OCI-LY3 (cell line): ENCODE measurements at regions not wholly inside any gene's neighbourhood (a gene's known extent, or its start where the extent isn't known, plus 50 kb on each side); places are given as distances from the start of the nearest gene placed in this dataset.

Experiments
- H2AFZ ChIP-seq: fragments of 200-600, 300-600 bp; shearing (Covaris generic); 2 replicates; pipeline ENCODE4 v1.6.0; 2014; ENCODE audit warnings: antibody characterized with exemption, low read depth, low read length
- H3K27ac ChIP-seq: fragments of 200-600, 300-600 bp; sonication (generic); 2 replicates; pipeline ENCODE4 v1.5.1; 2014; ENCODE audit warnings: mild to moderate bottlenecking, low read length, moderate library complexity, mixed read lengths
- H3K27me3 ChIP-seq: fragments of 200-600, 300-600 bp; sonication (generic); 2 replicates; pipeline ENCODE4 v1.6.1; 2014; ENCODE audit warnings: low read depth, low read length, mixed read lengths
- H3K36me3 ChIP-seq: fragments of 200-600, 300-600 bp; sonication (generic); replicated peaks from 2 replicates; pipeline ENCODE3; 2014; ENCODE audit warnings: low read depth, low read length, mixed read lengths
- H3K4me1 ChIP-seq: fragments of 300-600, 200-600 bp; sonication (generic); 2 replicates; pipeline ENCODE4 v1.6.1; 2014; ENCODE audit warnings: low read length, mixed read lengths
- H3K4me2 ChIP-seq: fragments of 200-600, 300-600 bp; sonication (generic); 2 replicates; pipeline ENCODE4 v1.6.1; 2014; ENCODE audit warnings: low read length, mixed read lengths
- H3K4me3 ChIP-seq: fragments of 300-600, 200-600 bp; sonication (generic); 2 replicates; pipeline ENCODE4 v1.5.1; 2014; ENCODE audit warnings: antibody characterized with exemption, mild to moderate bottlenecking, low read length, moderate library complexity
- H3K79me2 ChIP-seq: fragments of 300-600, 200-600 bp; shearing (Covaris generic); 2 replicates; pipeline ENCODE4 v1.6.1; 2014; ENCODE audit warnings: mild to moderate bottlenecking, low read length, mixed read lengths
- H3K9ac ChIP-seq: fragments of 300-600, 200-600 bp; shearing (Covaris generic); 2 replicates; pipeline ENCODE4 v1.6.0; 2014; ENCODE audit warnings: mild to moderate bottlenecking, low read length, moderate library complexity
- H3K9me3 ChIP-seq: fragments of 200-600, 300-600 bp; shearing (Covaris generic); 2 replicates; pipeline ENCODE4 v1.6.1; 2014; ENCODE audit warnings: low read length, mixed read lengths; ENCODE audit not compliant: insufficient read depth
- H4K20me1 ChIP-seq: fragments of 200-600, 300-600 bp; sonication (generic); 2 replicates; pipeline ENCODE4 v1.6.1; 2016; ENCODE audit warnings: low read length, mixed read lengths; ENCODE audit not compliant: insufficient read depth
- EZH2phosphoT487 ChIP-seq: fragments of 200-600 bp; shearing (Covaris generic); IDR thresholded peaks from 2 replicates; pipeline ENCODE4 v1.6.1; 2018; ENCODE audit warnings: antibody characterized with exemption, mixed run types, low read depth
- TF ChIP-seq, protein P1 (sequence below): fragments of 200-600, 300-600 bp; sonication (generic); IDR thresholded peaks from 2 replicates; pipeline ENCODE4 v1.5.1; 2014; ENCODE audit warnings: antibody characterized with exemption, low read length, low read depth

DNA sequence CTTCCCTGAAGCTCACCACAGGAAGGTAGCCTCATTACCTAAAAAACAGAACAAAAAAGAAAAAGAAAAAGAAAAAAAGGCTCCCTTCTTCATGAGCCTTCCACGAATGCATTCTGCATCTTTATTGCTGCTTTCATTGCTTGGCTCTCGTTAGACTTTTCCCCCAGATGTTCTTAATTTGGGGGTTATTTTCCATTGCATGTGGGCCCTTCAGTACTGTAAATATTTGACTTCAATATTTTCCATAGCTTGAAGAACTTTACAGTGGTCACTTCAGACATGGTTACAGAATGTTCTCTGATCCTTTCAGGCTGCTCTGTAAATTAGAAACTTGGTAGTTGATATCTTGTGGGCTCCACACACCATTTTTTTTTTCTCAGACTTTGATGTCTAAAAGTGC is 65.6 kb upstream of the COPS8 start:
- Histone ChIP-seq H4K20me1 (no peaks in the 10 kb centered on the region), H2AFZ (no peak overlapping the region), H3K79me2 (no peaks in the 10 kb centered on the region), H3K4me2 (no peak overlapping the region), H3K4me1 (no peaks in the 10 kb centered on the region; the same call in 1 of the 2 replicates), H3K9me3 (no peaks in the 10 kb centered on the region), H3K36me3 (no peaks in the 10 kb centered on the region), H3K27me3 (no peaks in the 10 kb centered on the region), H3K4me3 (no peak overlapping the region), H3K27ac (no peak overlapping the region), H3K9ac (no peak overlapping the region)
- no peak for TF ChIP-seq EZH2phosphoT487
- TF ChIP-seq, protein P1, sequence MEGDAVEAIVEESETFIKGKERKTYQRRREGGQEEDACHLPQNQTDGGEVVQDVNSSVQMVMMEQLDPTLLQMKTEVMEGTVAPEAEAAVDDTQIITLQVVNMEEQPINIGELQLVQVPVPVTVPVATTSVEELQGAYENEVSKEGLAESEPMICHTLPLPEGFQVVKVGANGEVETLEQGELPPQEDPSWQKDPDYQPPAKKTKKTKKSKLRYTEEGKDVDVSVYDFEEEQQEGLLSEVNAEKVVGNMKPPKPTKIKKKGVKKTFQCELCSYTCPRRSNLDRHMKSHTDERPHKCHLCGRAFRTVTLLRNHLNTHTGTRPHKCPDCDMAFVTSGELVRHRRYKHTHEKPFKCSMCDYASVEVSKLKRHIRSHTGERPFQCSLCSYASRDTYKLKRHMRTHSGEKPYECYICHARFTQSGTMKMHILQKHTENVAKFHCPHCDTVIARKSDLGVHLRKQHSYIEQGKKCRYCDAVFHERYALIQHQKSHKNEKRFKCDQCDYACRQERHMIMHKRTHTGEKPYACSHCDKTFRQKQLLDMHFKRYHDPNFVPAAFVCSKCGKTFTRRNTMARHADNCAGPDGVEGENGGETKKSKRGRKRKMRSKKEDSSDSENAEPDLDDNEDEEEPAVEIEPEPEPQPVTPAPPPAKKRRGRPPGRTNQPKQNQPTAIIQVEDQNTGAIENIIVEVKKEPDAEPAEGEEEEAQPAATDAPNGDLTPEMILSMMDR, result no peak

DNA sequence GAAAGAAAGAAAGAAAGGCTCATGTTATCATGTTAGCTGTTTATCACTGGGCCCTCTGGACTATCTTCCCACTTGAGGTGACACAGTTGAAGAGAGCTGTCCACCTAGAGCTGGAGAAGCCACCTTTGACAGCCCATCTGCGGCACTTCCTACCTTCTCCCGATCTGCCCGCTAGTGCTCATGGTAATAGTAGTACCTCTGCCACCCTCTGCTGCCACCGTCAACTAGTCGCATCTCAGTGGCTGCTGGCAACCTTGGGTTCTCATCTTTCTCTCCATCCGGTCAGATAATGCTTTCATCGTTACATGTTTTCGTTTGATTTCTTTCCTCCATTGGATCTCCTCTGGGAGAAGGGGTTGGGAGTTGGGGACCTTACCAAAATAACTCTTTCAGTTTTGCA is 63.2 kb upstream of the COPS8 start:
- Histone ChIP-seq H3K4me1 (no peaks in the 10 kb centered on the region; the same call in 1 of the 2 replicates), H3K27ac (no peak overlapping the region), H2AFZ (no peak overlapping the region), H3K9me3 (no peaks in the 10 kb centered on the region), H3K36me3 (no peaks in the 10 kb centered on the region), H3K9ac (no peak overlapping the region), H3K79me2 (no peaks in the 10 kb centered on the region), H3K4me3 (no peak overlapping the region), H3K27me3 (no peaks in the 10 kb centered on the region), H3K4me2 (no peak overlapping the region), H4K20me1 (no peaks in the 10 kb centered on the region)
- no peak for TF ChIP-seq EZH2phosphoT487
- TF ChIP-seq, protein P1, result no peak

DNA sequence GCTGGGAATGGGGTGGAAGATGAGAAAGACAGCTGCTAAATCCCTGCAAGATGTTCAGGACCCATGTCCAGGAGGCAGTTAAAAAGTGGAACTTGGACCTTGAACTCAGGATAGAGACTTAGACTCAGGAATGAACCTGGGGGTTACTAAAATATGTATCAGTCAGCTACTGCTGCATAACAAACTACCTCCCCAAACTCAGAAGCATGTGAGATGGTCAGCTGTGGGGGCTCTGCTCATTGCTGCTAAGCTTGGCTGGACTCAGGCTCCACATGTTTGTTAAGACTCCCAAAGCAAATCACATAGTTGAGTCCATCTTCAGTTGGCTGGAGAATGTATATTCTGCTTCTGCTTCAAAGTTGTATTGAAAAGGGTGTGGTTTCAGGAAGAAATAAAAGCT is 61.4 kb upstream of the COPS8 start:
- Histone ChIP-seq H4K20me1 (no peaks in the 10 kb centered on the region), H3K4me2 (no peak overlapping the region), H2AFZ (no peak overlapping the region), H3K27ac (no peak overlapping the region), H3K36me3 (no peaks in the 10 kb centered on the region), H3K9ac (no peak overlapping the region), H3K4me3 (no peak overlapping the region), H3K27me3 (no peaks in the 10 kb centered on the region), H3K4me1 (no peaks in the 10 kb centered on the region; the same call in 1 of the 2 replicates), H3K79me2 (no peaks in the 10 kb centered on the region), H3K9me3 (no peaks in the 10 kb centered on the region)
- TF ChIP-seq EZH2phosphoT487, result no peak
- TF ChIP-seq, protein P1, result no peak

DNA sequence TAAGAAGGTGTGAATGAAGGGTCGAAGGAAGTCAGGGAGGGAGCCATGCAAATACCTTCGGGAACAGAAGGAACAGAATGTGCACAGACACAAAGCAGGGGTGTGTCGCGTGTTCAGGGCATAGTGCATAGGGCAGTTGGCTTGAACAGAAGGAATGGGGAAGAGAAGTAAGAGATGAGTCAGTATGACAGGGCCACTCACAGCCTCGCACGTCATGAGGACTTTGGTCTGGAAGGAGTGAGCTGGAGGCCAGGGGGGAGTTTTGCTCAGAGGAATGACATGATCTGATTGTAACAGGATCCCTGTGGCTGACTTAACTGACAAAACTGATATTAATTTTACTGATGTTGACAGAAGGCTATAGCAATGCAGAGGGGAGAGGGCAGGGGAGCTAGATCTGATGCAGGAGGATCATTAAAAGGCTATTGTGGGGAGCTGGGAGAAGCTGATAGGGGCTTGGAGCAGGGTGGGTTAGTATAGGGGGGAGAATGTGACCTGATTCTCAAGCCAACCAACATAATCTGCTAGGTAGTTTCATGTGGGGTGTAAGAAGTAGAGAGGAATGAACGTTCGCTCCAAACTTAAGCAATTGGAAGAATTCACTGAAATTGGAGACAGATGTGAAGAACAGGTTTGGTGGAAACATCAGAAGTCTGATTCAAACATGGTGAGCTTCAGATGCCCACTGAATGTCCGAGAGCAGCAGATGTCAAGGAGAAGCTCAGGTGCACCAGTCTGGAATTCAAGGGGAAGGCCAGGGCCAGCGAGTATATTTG is 60.4 kb upstream of the COPS8 start:
- Histone ChIP-seq H3K27me3 (no peaks in the 10 kb centered on the region), H3K79me2 (no peaks in the 10 kb centered on the region), H3K27ac (no peak overlapping the region), H3K4me2 (no peak overlapping the region), H3K4me3 (no peak overlapping the region), H2AFZ (no peak overlapping the region), H3K9ac (no peak overlapping the region), H3K4me1 (no peaks in the 10 kb centered on the region; the same call in 1 of the 2 replicates), H4K20me1 (no peaks in the 10 kb centered on the region), H3K36me3 (no peaks in the 10 kb centered on the region), H3K9me3 (no peaks in the 10 kb centered on the region)
- no peak for TF ChIP-seq EZH2phosphoT487
- TF ChIP-seq, protein P1, result no peak
